HG03521 (cell line): ENCODE measurements at regions not wholly inside any gene's neighbourhood (a gene's known extent, or its start where the extent isn't known, plus 50 kb on each side); places are given as distances from the start of the nearest gene placed in this dataset.
"Not testable (repeated sequence)": the region's sequence is repeated elsewhere in the genome, so short reads cannot be mapped to it uniquely, and the experiment has no call there.

Source experiments
- ATAC-seq: cut with Tn5 transposase; IDR thresholded peaks from one replicate; pipeline ENCODE4 v1.9.1; 2021; ENCODE audit warnings: mild to moderate bottlenecking, moderate library complexity; ENCODE audit not compliant: unreplicated experiment

DNA sequence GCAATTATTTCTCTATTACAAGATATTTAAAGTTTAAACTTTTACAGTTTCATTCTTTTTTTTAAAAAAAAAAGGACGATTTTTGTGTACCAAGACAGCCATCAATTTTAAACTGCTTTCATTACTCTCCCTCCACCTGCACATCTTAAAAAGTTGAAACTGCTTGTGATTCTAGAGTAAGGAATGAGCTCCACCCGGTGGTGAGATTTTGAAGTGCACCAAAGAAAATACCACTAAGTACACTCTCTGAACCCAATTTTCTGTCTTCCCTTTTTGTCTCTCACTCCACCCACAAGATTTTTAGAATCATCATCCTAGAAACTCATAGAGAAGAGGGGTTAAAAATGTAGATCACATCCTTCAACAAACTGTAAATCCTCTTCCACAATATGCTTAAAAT, 91.3 kb upstream of the WDR44 start:
- ATAC-seq = no peak

DNA sequence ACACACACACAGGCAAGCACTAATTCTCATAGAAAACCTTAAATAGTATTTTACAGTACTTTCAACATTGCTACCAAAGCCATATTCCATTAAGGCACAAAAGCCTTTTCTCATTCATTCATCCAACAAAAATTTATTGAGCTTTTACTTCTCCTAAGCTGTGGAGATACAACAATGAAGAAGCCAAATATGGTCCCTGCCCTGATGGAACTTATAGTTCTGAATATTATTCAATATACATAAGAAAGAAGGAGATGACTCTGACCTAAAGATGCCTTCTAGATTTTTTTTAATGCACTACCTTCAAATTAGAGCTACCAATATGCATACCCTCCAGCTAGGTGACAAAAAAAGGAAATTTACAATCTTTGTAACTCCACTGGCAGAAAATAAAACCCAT, 90.0 kb upstream of the WDR44 start:
- no peak for ATAC-seq

DNA sequence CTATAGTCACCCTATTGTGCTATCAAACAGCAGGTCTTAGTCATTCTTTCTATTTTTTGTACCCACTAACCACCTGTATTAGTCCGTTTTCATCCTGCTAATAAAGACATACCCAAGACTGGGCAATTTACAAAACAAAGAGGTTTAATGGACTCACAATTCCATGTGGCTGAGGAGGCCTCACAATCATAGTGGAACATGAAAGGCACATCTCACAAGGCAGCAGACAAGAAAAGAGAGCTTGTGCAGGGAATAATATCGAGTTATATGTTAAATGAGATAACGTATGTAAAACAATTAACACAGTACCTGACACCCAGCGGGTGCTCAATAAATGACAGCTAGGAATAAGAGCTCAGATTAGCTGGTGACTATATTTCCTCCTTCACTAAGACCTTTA, 88.1 kb upstream of the WDR44 start:
- ATAC-seq = no peak

DNA sequence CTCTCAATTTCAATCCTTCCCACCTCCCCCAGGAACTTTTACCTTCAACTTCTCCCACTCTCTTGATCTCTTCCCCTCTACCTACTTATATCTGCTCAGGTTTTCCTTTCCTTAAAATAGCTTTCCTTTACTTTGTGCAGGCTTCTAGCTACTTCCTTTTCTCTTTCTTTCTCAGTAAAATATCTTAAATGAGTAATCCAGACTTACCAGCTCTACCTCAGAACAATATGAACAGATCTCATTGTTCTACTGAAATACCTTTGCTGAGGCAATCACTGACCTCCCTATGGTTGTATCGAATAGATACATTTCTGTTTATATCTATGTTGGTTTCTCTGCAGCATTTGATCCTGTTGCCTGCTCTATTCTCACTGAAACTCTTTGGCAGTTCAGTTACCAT, 86.7 kb upstream of the WDR44 start:
- ATAC-seq = no peak

DNA sequence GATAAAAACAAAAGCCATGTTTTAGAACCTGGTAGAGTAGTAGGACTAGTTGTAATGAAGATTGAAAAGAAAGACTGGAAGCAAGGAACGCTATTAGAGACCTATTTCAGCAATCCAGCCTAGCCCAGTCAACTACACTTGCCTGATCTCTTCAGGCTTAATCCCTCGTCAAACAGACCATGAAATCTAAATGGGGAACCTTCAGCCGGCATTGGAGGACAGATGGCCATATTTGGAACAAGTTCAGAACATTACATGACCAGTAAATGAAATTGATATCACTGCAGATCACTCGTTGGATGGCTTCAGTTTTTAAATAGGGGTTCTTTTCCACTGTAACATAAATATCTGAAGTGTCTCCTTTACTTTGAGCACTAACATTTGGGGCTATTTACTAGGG, 84.8 kb upstream of the WDR44 start:
- ATAC-seq = no peak

DNA sequence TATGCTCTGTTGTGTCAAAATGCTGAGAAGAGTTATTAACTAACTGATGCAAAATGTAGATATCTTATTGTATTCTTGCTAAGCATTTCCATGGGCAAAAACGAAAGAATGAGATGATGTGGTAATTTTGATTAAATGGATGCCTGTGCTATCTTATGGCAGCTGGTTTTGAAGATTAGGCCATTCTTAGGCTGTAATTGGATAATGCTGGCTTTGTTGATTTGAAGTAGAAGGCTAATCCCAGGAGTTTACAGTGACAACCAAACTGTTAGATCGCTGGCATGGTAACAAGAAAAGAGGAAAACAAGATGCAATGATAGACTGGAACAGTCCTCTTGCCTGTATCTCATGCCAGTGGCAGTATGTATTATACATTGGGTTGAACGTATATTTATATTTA, 74.1 kb upstream of the WDR44 start:
- no peak for ATAC-seq

DNA sequence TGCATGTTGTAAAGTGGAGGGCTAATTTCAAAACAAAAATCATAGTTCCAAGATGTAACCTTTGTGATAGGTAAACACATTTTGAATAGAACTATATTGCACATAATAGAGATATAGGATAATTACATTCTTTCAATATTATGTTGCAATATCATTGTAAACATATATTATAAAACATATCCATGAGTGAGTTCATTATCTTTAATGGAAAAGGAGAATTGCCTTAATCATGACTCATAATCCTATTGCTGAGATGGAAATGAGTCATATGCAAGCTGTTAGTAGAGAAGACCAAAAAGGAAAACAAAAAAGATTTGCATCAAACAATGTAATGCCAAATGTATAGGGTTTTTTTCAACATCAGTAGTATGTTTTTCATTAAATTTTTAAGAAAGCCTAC, 73.7 kb upstream of the WDR44 start:
- ATAC-seq = no peak

DNA sequence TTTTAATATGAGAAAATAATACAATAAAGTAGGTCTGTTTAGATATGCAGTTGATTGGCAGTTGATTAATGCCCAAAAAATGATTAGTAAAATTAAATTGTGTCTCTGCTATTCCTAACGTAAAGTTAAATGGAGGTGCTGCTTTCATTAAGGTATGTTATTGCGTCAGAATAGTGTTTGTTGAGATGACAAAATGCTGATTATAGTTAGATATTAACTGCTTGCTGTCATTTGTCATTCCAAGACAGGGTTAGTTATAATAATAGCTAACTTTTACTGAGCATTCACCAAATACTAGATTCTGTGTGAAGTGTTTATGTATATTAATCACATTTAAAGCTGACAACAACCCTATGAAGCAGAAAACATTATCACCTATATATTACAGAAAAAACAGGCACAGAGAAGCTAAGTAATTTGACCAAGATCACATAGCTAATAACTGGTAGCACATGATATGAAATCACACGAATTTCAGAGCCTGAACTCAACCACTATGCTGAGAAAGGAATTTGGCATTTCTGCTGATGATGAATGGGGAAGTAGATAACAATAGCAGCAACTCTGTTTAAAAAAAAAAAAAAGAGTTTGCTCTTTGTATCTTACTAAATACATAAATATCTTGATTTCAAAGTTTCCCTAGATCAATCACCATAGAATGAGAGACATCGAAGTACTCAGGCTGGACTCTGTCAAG, 59.7 kb upstream of the WDR44 start:
- no peak for ATAC-seq

DNA sequence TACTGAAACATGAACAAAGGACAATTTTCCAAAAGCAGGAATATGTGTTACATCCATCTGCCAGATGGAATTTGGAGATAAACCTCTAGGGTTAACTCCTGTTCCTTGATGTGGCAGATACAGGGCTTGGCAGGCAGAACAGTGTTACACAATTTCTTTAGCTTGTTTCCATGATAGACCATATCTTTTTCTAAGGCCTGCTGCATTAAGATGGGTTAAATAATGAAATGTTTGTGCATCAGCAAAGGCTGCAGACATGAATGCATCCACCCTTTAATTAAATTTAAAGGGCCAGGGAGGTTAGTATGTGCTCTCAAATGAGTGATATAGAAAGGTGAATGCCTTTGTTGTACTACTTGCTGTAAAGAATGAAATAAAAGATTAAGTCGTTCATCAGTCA, 50.1 kb upstream of the WDR44 start:
- not testable (repeated sequence) for ATAC-seq
